Keratinocyte (primary cell): ENCODE measurements at regions not wholly inside any gene's neighbourhood (a gene's known extent, or its start where the extent isn't known, plus 50 kb on each side); places are given as distances from the start of the nearest gene placed in this dataset.

Experiments
- DNase-seq: peaks from one replicate; pipeline ENCODE4 v3.0.0-alpha.2; 2011; ENCODE audit warnings: low read depth, missing footprints, low spot score
- FAIRE-seq: peaks from 2 replicates; lab custom pipeline; 2011; peaks lifted over from hg19 to GRCh38; lab: Jason Lieb, UNC
- H2AFZ ChIP-seq: 2 replicates; pipeline ENCODE4 v1.6.0; 2012; ENCODE audit warnings: low read length, control low read depth, inconsistent platforms; ENCODE audit not compliant: control insufficient read depth
- H3K27ac ChIP-seq: 2 replicates; pipeline ENCODE4 v1.5.1; 2011; ENCODE audit warnings: low read length; ENCODE audit not compliant: control insufficient read depth, insufficient read depth
- H3K27me3 ChIP-seq: 3 replicates; pipeline ENCODE4 v1.6.0; 2011; ENCODE audit warnings: low read length; ENCODE audit not compliant: control insufficient read depth, insufficient read depth; ENCODE audit errors: extremely low read depth
- H3K36me3 ChIP-seq, 2 experiments: 2 replicates in 1 of 2; 3 replicates in 1 of 2; pipeline ENCODE4 v1.5.1; 2011; ENCODE audit warnings: low read length in 2 of 2, mild to moderate bottlenecking in 1 of 2; ENCODE audit not compliant: control insufficient read depth in 2 of 2, insufficient read depth in 2 of 2; ENCODE audit errors: extremely low read depth in 1 of 2
- H3K4me1 ChIP-seq: 3 replicates; pipeline ENCODE4 v1.5.1; 2011; ENCODE audit warnings: low read length; ENCODE audit not compliant: control insufficient read depth, insufficient read depth; ENCODE audit errors: extremely low read depth
- H3K4me2 ChIP-seq: 3 replicates; pipeline ENCODE4 v1.6.0; 2011; ENCODE audit warnings: low read depth, low read length; ENCODE audit not compliant: control insufficient read depth, insufficient read depth; ENCODE audit errors: extremely low read depth
- H3K4me3 ChIP-seq, 3 experiments: fragments of 200-600 bp in 1 of 3; sonication (generic) in 1 of 3; 2 replicates in 2 of 3; 3 replicates in 1 of 3; pipeline ENCODE4 v1.5.1; 2011 to 2016; ENCODE audit warnings: low read length in 3 of 3, mild to moderate bottlenecking in 3 of 3, control low read depth in 2 of 3, inconsistent platforms in 1 of 3, low read depth in 1 of 3, mixed read lengths in 1 of 3, mixed run types in 1 of 3, moderate library complexity in 1 of 3; ENCODE audit not compliant: control insufficient read depth in 2 of 3, insufficient read depth in 2 of 3; ENCODE audit errors: extremely low read depth in 1 of 3
- H3K79me2 ChIP-seq: 2 replicates; pipeline ENCODE4 v1.6.0; 2012; ENCODE audit warnings: low read length; ENCODE audit not compliant: control insufficient read depth, insufficient read depth
- H3K9ac ChIP-seq: 3 replicates; pipeline ENCODE4 v1.6.0; 2011; ENCODE audit warnings: low read length; ENCODE audit not compliant: control insufficient read depth, insufficient read depth; ENCODE audit errors: extremely low read depth
- H3K9me1 ChIP-seq: 3 replicates; pipeline ENCODE4 v1.6.0; 2011; ENCODE audit warnings: low read length; ENCODE audit not compliant: control insufficient read depth, insufficient read depth; ENCODE audit errors: extremely low read depth
- H3K9me3 ChIP-seq: 2 replicates; pipeline ENCODE4 v1.5.1; 2012; ENCODE audit warnings: low read depth, low read length; ENCODE audit not compliant: control insufficient read depth
- H4K20me1 ChIP-seq: 3 replicates; pipeline ENCODE4 v1.6.0; 2011; ENCODE audit warnings: low read length; ENCODE audit not compliant: control insufficient read depth, insufficient read depth; ENCODE audit errors: extremely low read depth
- EZH2 ChIP-seq: IDR thresholded peaks from one replicate; pipeline ENCODE4 v1.6.1; 2012; ENCODE audit warnings: inconsistent platforms, mild to moderate bottlenecking, low read length, moderate library complexity
- dilution Hi-C: fragments of 300-500 bp; cut with MboI; formaldehyde crosslinking; loops from one replicate; pipeline ENCODE4 v1.7.0; 2020; ENCODE audit warnings: low sequenced_read_pairs; ENCODE audit not compliant: extremely low pct_ligation_motif_present
- TF ChIP-seq, protein P1 (sequence below), 3 experiments: IDR thresholded peaks in 1 of 3; conservative IDR thresholded peaks in 1 of 3; optimal IDR thresholded peaks in 1 of 3; 2 replicates in 2 of 3; 3 replicates in 1 of 3; pipeline versions ENCODE3 to v1.5.1; 2011; ENCODE audit warnings: low read length in 3 of 3, mild to moderate bottlenecking in 3 of 3, moderate library complexity in 2 of 3, control low read depth in 1 of 3, inconsistent platforms in 1 of 3; ENCODE audit not compliant: insufficient read depth in 2 of 3; ENCODE audit errors: extremely low read depth in 1 of 3

DNA sequence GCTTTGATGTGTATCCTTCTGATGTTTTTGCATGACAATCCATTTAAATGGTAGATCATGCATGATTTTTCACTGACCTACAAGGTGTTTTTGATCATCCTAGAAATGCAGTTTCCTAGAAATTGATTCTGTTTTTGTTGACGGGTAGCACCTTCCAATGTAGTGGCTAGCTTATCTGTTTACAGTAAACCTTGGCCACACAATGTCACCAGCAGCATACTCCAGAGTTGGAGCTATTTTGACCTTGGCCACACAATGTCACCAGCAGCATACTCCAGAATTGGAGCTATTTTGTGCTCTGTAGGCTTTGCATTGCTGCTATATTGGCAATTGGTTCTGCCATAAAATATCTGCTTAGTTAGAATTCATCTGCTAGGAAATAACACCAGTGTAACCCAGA, 74.6 kb upstream of the NAA20 start:
- no peak overlapping the region for H3K4me3 ChIP-seq
- no peak overlapping the region for H3K9ac ChIP-seq
- H2AFZ ChIP-seq: no peak overlapping the region
- H3K27me3 ChIP-seq: no peaks in the 10 kb centered on the region
- H3K4me2 ChIP-seq: no peak overlapping the region
- H3K9me3 ChIP-seq: no peaks in the 10 kb centered on the region
- H3K79me2 ChIP-seq: peaks cover 12% of the 10 kb centered on the region
- peaks cover 23% of the 10 kb centered on the region for H3K4me1 ChIP-seq
- TF ChIP-seq EZH2: no peak
- TF ChIP-seq, protein P1, sequence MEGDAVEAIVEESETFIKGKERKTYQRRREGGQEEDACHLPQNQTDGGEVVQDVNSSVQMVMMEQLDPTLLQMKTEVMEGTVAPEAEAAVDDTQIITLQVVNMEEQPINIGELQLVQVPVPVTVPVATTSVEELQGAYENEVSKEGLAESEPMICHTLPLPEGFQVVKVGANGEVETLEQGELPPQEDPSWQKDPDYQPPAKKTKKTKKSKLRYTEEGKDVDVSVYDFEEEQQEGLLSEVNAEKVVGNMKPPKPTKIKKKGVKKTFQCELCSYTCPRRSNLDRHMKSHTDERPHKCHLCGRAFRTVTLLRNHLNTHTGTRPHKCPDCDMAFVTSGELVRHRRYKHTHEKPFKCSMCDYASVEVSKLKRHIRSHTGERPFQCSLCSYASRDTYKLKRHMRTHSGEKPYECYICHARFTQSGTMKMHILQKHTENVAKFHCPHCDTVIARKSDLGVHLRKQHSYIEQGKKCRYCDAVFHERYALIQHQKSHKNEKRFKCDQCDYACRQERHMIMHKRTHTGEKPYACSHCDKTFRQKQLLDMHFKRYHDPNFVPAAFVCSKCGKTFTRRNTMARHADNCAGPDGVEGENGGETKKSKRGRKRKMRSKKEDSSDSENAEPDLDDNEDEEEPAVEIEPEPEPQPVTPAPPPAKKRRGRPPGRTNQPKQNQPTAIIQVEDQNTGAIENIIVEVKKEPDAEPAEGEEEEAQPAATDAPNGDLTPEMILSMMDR (optimal IDR thresholded peaks at IDR 0.05 in 1 of 3, IDR thresholded peaks at IDR 0.05 in 1 of 3, conservative IDR thresholded peaks at IDR 0.05 in 1 of 3; ENCODE audit: extremely low read depth in 1 of 3, insufficient read depth in 2 of 3, low read length in 3 of 3): no peak
- FAIRE-seq (no peak), DNase-seq (no peak)
- no peaks in the 10 kb centered on the region for H3K9me1 ChIP-seq
- H4K20me1 ChIP-seq: no peaks in the 10 kb centered on the region
- peaks cover 7 to 10% of the 10 kb centered on the region in 2 experiments for H3K36me3 ChIP-seq
- dilution Hi-C loops: no loop called here
- no peak overlapping the region for H3K27ac ChIP-seq

DNA sequence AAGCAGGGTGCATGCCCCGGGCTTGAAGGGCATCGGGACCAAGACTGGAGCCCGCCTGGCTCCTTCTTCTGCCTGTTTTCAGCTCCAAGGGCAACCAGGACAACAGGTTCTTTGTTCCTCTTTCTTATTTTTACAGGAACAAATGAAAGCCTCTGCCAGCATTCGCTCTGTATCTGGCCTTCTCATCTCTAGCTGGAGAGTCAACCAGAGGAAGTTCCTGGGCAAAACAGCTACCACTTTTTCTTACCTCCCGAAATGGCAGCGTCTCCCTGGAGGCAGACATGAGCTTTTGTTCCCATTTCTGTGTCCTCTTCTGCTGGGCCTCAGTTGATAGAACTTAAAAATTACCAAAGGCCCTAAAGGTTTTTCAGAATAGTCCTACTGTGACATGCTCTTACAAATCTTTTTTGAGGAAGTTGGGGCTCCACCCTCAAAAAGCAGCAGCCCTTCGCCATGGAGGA, 74.1 kb upstream of the NAA20 start:
- H3K4me1 ChIP-seq: peaks cover 22% of the 10 kb centered on the region
- peak; percentile 58 for FAIRE-seq
- H3K4me3 ChIP-seq: no peak overlapping the region
- H3K27ac ChIP-seq: no peak overlapping the region
- H2AFZ ChIP-seq: no peak overlapping the region
- DNase-seq: no peak
- H3K27me3 ChIP-seq: no peaks in the 10 kb centered on the region
- no peaks in the 10 kb centered on the region for H3K9me3 ChIP-seq
- dilution Hi-C loops: no loop called here
- peaks cover 7% of the 10 kb centered on the region for H3K79me2 ChIP-seq
- H3K4me2 ChIP-seq: peak overlapping the region; percentile 40
- no peak overlapping the region for H3K9ac ChIP-seq
- no peaks in the 10 kb centered on the region for H4K20me1 ChIP-seq
- H3K36me3 ChIP-seq: peaks cover 8 to 13% of the 10 kb centered on the region in 2 experiments
- no peaks in the 10 kb centered on the region for H3K9me1 ChIP-seq
- no peak for TF ChIP-seq EZH2
- TF ChIP-seq, protein P1 (optimal IDR thresholded peaks at IDR 0.05 in 1 of 3, IDR thresholded peaks at IDR 0.05 in 1 of 3, conservative IDR thresholded peaks at IDR 0.05 in 1 of 3; ENCODE audit: extremely low read depth in 1 of 3, insufficient read depth in 2 of 3, low read length in 3 of 3): no peak
